OCI-LY3 (cell line): ENCODE measurements at regions not wholly inside any gene's neighbourhood (a gene's known extent, or its start where the extent isn't known, plus 50 kb on each side); places are given as distances from the start of the nearest gene placed in this dataset.
A peak's percentile ranks its signal among the peaks of the same experiment; 100 is the strongest.

Experiments
- H2AFZ ChIP-seq: fragments of 200-600, 300-600 bp; shearing (Covaris generic); 2 replicates; pipeline ENCODE4 v1.6.0; 2014; ENCODE audit warnings: antibody characterized with exemption, low read depth, low read length
- H3K27ac ChIP-seq: fragments of 200-600, 300-600 bp; sonication (generic); 2 replicates; pipeline ENCODE4 v1.5.1; 2014; ENCODE audit warnings: mild to moderate bottlenecking, low read length, moderate library complexity, mixed read lengths
- H3K27me3 ChIP-seq: fragments of 200-600, 300-600 bp; sonication (generic); 2 replicates; pipeline ENCODE4 v1.6.1; 2014; ENCODE audit warnings: low read depth, low read length, mixed read lengths
- H3K36me3 ChIP-seq: fragments of 200-600, 300-600 bp; sonication (generic); replicated peaks from 2 replicates; pipeline ENCODE3; 2014; ENCODE audit warnings: low read depth, low read length, mixed read lengths
- H3K4me1 ChIP-seq: fragments of 300-600, 200-600 bp; sonication (generic); 2 replicates; pipeline ENCODE4 v1.6.1; 2014; ENCODE audit warnings: low read length, mixed read lengths
- H3K4me2 ChIP-seq: fragments of 200-600, 300-600 bp; sonication (generic); 2 replicates; pipeline ENCODE4 v1.6.1; 2014; ENCODE audit warnings: low read length, mixed read lengths
- H3K4me3 ChIP-seq: fragments of 300-600, 200-600 bp; sonication (generic); 2 replicates; pipeline ENCODE4 v1.5.1; 2014; ENCODE audit warnings: antibody characterized with exemption, mild to moderate bottlenecking, low read length, moderate library complexity
- H3K79me2 ChIP-seq: fragments of 300-600, 200-600 bp; shearing (Covaris generic); 2 replicates; pipeline ENCODE4 v1.6.1; 2014; ENCODE audit warnings: mild to moderate bottlenecking, low read length, mixed read lengths
- H3K9ac ChIP-seq: fragments of 300-600, 200-600 bp; shearing (Covaris generic); 2 replicates; pipeline ENCODE4 v1.6.0; 2014; ENCODE audit warnings: mild to moderate bottlenecking, low read length, moderate library complexity
- H3K9me3 ChIP-seq: fragments of 200-600, 300-600 bp; shearing (Covaris generic); 2 replicates; pipeline ENCODE4 v1.6.1; 2014; ENCODE audit warnings: low read length, mixed read lengths; ENCODE audit not compliant: insufficient read depth
- H4K20me1 ChIP-seq: fragments of 200-600, 300-600 bp; sonication (generic); 2 replicates; pipeline ENCODE4 v1.6.1; 2016; ENCODE audit warnings: low read length, mixed read lengths; ENCODE audit not compliant: insufficient read depth
- CTCF ChIP-seq: fragments of 200-600, 300-600 bp; sonication (generic); IDR thresholded peaks from 2 replicates; pipeline ENCODE4 v1.5.1; 2014; ENCODE audit warnings: antibody characterized with exemption, low read length, low read depth
- EZH2phosphoT487 ChIP-seq: fragments of 200-600 bp; shearing (Covaris generic); IDR thresholded peaks from 2 replicates; pipeline ENCODE4 v1.6.1; 2018; ENCODE audit warnings: antibody characterized with exemption, mixed run types, low read depth

DNA sequence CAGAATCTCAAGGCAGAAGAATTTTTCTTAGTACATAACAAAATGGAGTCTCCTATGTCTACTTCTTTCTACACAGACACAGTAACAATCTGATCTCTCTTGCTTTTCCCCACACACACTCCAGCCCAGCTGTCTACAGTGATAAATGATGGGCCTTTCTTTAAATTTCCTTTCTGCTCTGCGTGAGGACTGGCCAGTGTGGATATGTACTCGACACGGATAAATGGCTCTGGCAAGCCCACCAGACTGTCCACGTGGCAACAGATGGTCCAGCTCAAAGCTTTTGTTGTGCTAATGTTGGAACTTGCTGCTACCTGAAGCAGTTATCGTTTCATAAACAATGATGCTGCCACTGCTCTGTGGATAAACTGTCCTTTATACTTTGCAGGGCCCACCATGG lies 410.7 kb downstream of the TMEM114 start:
- H3K36me3 ChIP-seq, result no peaks in the 10 kb centered on the region
- no peak overlapping the region for H3K27ac ChIP-seq
- no peak overlapping the region for H3K4me2 ChIP-seq
- no peak overlapping the region for H2AFZ ChIP-seq
- no peaks in the 10 kb centered on the region for H3K4me1 ChIP-seq
- H3K9me3 ChIP-seq, result no peaks in the 10 kb centered on the region
- 0 out of 2 replicates have a peak, but pooled peaks cover 11% of the 10 kb centered on the region for H3K27me3 ChIP-seq
- TF ChIP-seq EZH2phosphoT487, result no peak
- TF ChIP-seq CTCF, result no peak
- no peaks in the 10 kb centered on the region for H3K79me2 ChIP-seq
- no peak overlapping the region for H3K4me3 ChIP-seq
- no peaks in the 10 kb centered on the region; the same call in 1 of the 2 replicates for H4K20me1 ChIP-seq
- H3K9ac ChIP-seq, result no peak overlapping the region

DNA sequence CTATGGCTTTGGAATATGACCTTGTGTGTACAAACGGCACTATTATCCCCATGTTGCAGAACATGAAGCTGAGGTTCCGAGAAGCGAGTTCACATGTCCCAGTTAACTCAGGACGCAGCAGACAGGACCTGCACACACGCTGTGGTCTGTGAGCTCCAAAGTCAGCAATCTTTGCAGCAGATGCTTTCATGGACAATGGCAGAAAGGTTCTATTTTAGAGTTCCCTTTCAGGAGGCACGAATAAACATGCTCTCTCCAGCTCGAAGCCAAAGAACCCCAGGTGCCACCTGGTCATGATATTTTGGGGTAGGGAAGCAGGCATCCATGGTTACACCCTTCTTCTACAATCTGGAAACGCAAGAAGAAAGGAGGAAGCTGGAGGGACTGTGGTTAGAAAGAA lies 412.0 kb downstream of the TMEM114 start:
- Histone ChIP-seq H3K27ac (no peak overlapping the region), H3K9ac (no peak overlapping the region), H3K36me3 (no peaks in the 10 kb centered on the region), H3K4me1 (no peaks in the 10 kb centered on the region), H3K4me2 (no peak overlapping the region), H3K9me3 (no peaks in the 10 kb centered on the region), H3K4me3 (no peak overlapping the region), H2AFZ (no peak overlapping the region), H3K27me3 (0 out of 2 replicates have a peak, but pooled peaks cover 11% of the 10 kb centered on the region), H4K20me1 (no peaks in the 10 kb centered on the region; the same call in 1 of the 2 replicates), H3K79me2 (no peaks in the 10 kb centered on the region)
- TF ChIP-seq CTCF, result no peak
- no peak for TF ChIP-seq EZH2phosphoT487

GRCh38 chr16:8175411-8175810 lies 414.9 kb downstream of the TMEM114 start:
- Histone ChIP-seq H3K4me3 (no peak overlapping the region), H3K9me3 (no peaks in the 10 kb centered on the region), H3K27me3 (peaks cover 11% of the 10 kb centered on the region; the same call in 1 of the 2 replicates), H3K27ac (no peak overlapping the region), H3K9ac (no peak overlapping the region), H3K36me3 (no peaks in the 10 kb centered on the region), H2AFZ (no peak overlapping the region), H4K20me1 (no peaks in the 10 kb centered on the region; the same call in 1 of the 2 replicates), H3K4me1 (no peaks in the 10 kb centered on the region), H3K79me2 (no peaks in the 10 kb centered on the region), H3K4me2 (no peak overlapping the region)
- TF ChIP-seq EZH2phosphoT487 (no peak), CTCF (no peak)

GRCh38 chr16:8173111-8173644 lies 417.1 kb downstream of the TMEM114 start:
- peaks cover 11% of the 10 kb centered on the region; the same call in 1 of the 2 replicates for H3K27me3 ChIP-seq
- H3K9me3 ChIP-seq, result no peaks in the 10 kb centered on the region
- H4K20me1 ChIP-seq, result no peaks in the 10 kb centered on the region; the same call in 1 of the 2 replicates
- no peak overlapping the region for H3K9ac ChIP-seq
- no peak overlapping the region for H2AFZ ChIP-seq
- TF ChIP-seq EZH2phosphoT487, result no peak
- TF ChIP-seq CTCF, result peak; percentile 93
- H3K79me2 ChIP-seq, result no peaks in the 10 kb centered on the region
- no peak overlapping the region for H3K4me2 ChIP-seq
- no peaks in the 10 kb centered on the region for H3K36me3 ChIP-seq
- no peak overlapping the region for H3K27ac ChIP-seq
- no peak overlapping the region for H3K4me3 ChIP-seq
- peaks cover 1% of the 10 kb centered on the region; the same call in 1 of the 2 replicates for H3K4me1 ChIP-seq
